ENCODE measurements at regions not wholly inside any gene's neighbourhood (a gene's known extent, or its start where the extent isn't known, plus 50 kb on each side); places are given as distances from the start of the nearest gene placed in this dataset.

DNA sequence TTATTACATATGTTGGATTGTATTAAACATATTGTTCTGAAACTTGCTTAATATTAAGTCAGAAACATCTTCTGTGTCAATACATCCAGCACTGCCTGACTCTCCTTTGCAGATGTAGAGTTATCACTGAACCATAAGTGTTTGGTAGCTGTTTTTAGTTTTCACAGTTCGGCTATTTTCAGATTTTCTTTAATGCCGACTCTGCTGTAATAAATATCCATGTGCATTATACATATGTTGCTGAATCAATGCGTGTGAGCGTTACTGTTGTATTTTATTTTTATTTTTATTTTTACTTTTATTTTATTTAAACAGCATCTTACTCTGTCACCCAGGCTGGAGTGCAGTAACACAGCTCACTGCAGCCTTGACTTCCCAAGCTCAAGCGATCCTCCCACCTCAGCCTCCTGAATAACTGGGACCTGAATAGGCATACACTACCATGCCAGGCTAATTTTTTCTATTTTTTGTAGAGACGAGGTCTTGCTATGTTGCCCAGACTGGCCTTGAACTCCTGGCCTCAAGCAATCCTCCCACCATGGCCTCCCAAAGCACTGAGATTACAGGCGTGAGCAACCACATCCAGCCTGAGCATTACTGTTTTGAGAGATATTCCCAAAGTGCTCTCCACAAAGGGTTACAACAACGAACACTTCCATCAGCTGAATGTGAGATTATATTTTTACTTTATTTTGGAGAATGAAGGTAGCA lies 50.7 kb upstream of the NOCT start:
- intact Hi-C loops (cut with DNase I), result no loop called here
- DNase-seq (ENCODE audit: low spot score), result no peak

DNA sequence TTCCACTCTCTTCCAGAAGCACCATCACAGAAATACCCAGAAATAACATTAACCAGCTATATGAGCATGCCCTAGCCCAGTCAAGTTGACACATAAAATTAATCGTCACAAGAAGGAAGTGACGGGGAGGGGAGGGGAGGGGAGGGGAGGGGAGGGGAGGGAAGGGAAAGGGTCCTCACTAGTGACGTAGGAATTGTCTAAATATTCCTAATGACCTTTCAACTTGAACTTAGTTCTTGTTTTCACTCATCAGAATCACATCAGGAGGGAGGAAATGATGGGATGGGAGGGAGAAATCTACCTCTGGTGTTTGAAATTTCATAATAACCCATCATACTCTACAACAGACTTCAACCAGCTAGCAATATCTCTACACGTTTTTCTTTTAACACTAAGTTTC lies 52.2 kb upstream of the NOCT start:
- intact Hi-C loops (cut with DNase I), result no loop called here
- no peak for DNase-seq (ENCODE audit: low spot score)

DNA sequence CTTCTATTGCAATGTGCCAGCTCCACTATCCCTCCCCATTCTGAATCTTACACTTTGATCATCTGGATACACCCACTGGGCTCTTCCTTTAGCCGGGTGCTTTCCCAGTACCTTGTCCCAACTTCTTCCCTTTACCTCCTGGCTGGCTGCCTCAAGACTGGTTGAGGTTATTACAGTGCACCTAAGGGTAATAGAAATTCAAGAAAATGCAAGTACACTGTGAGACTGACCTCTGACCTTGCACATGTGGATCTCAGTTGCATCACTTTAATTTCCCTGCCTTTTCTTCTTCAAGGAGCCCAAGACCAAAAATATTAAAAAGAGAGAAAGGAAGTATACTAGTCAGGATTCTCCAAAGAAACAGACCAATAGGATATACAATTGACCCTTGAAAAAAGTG lies 53.9 kb upstream of the NOCT start:
- intact Hi-C loops (cut with DNase I), result no loop called here
- DNase-seq (ENCODE audit: low spot score), result no peak

DNA sequence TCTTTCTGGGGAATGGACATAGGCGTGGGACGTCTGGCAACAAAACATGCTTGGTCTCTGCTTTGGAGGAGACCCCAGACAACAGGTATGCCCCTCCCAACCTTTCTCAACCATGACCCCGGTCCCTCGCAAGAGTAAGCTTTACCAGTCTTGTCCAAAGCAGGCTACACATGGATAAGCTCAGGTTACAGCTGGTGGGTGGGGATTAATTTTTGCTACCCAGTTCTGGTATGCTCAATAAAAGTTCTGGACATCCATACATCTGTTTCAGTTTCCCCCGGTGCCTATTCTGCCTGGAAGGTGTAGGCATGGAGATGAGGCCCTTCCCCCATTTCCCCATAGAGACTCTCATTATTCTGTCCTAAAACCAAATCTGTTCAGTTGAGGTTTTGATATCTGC lies 54.5 kb upstream of the NOCT start:
- intact Hi-C loops (cut with DNase I), result no loop called here
- DNase-seq (ENCODE audit: low spot score), result no peak

DNA sequence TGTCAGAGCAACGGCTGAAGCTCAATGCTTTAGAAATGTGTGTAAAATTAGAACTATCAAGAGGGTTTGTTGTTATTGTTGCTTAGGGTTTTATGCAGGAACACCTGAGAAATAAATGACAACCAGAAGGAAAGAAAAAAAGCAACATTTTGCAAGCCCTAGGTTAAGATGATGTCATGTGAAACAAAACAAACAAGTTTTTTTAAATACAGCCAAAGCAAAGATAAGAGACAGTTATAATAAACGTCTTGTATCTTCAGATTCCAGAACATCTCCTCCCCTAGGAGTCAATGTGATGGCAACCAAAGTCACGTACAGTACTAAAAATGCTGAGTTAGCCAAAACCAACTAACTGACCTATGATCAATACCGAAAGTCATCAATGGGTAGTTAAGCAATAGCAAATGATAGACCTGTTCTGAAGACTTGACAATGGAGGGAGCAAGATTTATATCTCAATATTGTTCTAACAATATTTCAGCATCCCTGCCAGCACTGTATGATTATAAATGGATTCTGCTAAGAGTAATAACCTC lies 55.3 kb upstream of the NOCT start:
- no peak for DNase-seq (ENCODE audit: low spot score)
- intact Hi-C loops (cut with DNase I), result no loop called here

DNA sequence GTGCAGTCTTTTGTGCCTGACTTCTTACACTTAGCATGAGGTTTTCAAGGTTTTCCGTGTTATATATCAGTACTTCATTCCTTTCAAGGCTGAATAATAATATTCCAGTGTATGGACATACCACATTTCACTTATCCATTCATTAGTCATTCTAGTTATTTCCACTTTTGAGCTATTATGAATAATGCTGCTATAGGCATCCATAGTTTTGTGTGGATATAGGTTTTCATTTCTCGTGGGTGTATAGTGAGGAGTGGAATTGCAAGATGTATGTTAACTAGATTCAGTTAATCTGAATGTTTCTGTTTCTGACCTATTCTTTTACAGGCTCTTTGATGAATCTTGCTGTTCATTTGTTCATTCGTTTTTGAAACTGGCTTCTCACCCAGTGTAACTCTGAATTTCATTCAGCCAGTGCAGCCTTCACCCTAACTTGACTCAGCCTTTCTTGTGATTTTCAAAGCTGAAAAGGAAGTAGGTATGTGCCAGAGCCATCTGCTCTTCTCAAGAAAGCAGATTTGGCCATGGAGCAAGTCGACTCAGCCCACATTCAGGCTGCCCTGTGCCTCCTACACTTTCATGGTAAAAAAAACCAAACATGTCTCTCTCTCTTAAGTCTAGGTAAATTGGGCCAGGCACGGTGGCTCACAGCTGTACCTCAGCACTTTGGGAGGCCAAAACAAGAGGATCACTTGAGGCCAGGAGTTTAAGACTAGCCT lies 56.3 kb upstream of the NOCT start:
- intact Hi-C loops (cut with DNase I), result no loop called here
- DNase-seq (ENCODE audit: low spot score), result no peak

DNA sequence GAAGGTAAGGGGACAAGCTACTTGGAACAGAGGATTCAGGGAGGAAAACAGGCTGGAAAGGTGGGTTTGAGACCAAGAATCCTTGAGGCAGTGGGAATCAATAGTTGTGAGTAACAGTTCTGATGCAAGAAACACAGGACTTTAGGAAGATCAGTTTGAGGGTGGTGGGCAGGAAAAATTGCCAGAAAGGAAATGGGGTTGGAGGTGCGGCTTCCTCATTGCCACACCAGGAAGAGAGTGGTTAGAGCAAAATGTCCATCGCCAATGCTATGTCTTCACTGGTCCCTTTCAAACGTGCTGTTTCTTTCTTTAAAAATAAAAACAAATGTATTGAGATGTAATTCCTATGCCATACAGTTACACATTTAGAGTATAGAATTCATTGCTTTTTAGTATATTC lies 57.1 kb upstream of the NOCT start:
- intact Hi-C loops (cut with DNase I), result no loop called here
- DNase-seq (ENCODE audit: low spot score), result no peak

DNA sequence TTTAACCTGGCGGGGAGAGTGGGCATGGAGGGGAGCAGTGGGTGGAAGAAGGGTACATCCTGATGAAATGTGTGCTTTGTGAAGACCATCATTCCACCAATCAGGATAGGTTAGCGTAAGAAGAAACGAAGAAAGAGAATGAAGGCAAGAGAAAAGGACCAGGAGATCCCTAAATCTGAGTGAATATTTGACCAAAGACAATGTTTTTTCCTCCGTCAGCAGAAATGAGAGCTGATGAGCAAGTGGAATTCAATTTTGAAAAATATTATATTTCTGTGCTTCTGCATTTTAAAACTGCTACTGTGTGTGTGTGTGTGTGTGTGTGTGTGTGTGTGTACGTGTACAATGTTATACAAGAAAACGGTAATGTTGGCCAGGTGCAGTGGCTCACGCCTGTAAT lies 58.3 kb upstream of the NOCT start:
- intact Hi-C loops (cut with DNase I), result no loop called here
- DNase-seq (ENCODE audit: low spot score), result no peak

DNA sequence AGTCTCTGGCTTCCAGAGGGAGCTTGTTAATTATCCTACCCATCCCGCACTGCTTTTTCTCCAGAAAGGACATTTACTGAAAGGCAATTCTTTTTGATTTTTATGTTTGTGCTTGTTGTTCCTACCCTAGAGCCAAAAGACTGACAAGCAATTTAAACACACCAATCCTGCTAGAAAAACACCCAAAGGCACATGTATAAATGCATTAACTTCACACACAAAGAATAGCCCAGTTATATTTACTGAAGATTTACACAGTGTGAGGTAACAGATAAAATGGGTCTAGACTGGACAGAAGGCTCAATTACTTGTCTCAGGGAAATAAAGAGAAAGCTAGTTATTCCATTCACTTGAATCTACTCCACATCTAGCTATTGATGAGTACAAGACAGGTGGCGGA lies 61.2 kb upstream of the NOCT start:
- DNase-seq (ENCODE audit: low spot score), result no peak
- intact Hi-C loops (cut with DNase I), result loop anchor here (2.0 kb wide), 1 partner anchor 60 kb away; the partner anchor contains the start of gene NOCT

DNA sequence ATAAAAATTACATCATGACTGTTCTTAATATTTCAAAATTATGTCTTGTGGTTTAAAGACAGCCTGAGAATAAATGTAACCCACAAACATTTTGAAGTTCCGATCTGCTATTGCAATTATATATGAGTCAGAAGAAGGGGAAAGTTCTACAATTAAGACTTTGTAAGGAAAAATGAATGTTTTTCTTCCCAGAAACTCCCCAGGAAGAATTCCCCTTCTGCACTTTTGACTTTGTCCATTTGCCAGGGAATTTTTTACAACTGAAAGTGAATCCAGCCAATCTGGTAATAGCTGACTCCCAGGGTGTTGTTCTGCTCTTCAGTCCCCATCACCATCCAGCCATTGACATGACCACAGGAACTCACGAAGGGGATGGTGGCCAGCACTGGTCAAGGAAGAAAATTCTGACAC lies 61.6 kb upstream of the NOCT start:
- intact Hi-C loops (cut with DNase I), result loop anchor here (2.0 kb wide), 1 partner anchor 61 kb away; the partner anchor contains the start of gene NOCT
- DNase-seq (ENCODE audit: low spot score), result no peak

DNA sequence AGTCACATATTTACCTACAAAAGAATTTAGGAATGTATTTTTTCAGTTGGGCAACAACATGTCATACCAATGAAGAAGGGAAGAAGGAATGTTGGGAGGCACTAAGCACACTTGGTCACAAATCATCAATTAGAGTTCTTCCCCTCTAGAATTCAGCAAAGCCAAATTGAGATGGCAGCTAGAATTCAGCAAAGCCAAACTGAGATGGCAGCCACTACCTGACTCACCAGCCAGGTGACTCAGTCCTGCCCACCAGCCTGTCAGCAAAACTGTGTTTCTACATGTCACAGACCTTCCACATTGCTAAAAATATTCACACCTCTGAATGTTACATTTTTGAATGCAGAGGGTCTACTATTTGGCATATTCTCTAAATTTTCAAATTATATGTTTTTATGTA lies 63.2 kb upstream of the NOCT start:
- DNase-seq (ENCODE audit: low spot score), result no peak
- intact Hi-C loops (cut with DNase I), result no loop called here

DNA sequence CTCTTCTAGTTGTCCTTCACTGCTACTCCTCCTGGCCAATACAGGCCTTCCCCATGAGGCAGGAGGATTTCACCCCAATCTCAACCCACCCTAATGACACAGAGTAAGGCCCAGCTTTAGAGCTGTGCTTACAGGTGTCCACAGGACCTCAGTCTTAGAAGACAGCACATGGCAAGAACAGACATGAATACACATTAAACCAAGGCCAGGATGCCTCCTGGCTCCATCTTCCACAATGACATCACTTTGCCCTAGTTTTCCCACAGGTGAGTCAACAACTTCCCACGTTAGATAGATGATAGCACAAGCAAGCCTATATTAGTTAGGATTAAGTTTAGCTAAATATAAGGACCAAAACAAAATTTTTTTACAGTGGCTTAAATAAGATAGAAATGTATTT lies 63.8 kb upstream of the NOCT start:
- intact Hi-C loops (cut with DNase I), result no loop called here
- no peak for DNase-seq (ENCODE audit: low spot score)

DNA sequence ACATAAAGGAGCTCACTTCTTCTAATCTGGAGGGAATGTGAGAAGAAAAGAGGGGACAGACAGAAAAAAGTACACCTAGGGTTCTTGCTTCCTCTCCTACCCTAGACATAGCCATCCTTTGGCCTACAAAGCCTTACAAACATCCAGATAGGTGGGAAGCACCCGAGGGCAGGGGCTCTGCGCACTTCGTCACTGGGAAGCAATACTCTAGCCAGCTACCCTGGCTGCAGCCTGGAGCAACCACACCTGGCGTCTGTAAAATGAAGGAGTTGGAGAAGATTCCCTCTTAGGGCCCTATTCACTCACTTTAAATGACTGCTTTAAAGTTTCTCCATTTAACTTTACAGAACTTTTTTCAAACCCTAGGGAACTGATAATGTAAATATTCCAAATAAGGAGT lies 65.7 kb upstream of the NOCT start:
- no peak for DNase-seq (ENCODE audit: low spot score)

DNA sequence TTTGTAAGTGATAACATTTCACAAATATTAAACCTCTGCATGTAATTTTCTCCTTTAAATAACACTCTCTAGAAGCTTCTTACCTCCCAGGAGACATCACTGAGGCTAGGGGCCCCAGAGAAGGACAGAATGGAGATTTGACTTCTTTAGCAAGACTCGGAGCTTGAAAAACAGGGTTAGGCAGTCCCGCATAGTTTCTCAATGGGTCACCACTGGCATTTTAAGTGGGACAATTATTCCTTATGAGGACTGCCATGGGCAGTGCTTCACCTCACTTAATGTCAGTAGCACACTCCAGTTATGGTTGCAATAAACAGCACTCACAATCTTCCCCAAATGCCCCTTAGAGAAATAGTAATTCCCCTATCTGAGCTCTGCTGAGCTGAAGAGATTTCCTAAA lies 66.7 kb upstream of the NOCT start:
- DNase-seq (ENCODE audit: low spot score), result no peak
- intact Hi-C loops (cut with DNase I), result no loop called here

More for the DNA sequence above, 65.7 kb upstream of the NOCT start:
- intact Hi-C loops (cut with DNase I), result no loop called here

DNA sequence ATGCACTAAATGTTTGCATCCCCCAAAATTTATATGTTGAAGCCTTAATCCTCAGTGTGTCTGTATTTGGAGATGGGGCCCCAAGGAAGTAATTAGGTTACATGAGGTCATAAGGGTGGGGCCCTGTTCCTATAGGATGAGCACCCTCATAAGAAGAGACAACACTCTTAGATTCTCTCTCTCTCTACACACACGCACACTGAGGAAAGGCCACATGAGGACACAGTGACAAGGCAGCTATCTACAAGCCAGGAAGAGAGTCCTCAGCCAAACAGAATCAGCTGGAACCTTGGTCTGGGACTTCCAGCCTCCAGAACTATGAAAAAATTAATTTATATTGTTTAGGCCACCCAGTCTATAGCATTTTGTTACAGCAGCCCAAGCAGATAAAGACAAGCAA lies 69.3 kb upstream of the NOCT start:
- intact Hi-C loops (cut with DNase I), result no loop called here
- DNase-seq (ENCODE audit: low spot score), result no peak

DNA sequence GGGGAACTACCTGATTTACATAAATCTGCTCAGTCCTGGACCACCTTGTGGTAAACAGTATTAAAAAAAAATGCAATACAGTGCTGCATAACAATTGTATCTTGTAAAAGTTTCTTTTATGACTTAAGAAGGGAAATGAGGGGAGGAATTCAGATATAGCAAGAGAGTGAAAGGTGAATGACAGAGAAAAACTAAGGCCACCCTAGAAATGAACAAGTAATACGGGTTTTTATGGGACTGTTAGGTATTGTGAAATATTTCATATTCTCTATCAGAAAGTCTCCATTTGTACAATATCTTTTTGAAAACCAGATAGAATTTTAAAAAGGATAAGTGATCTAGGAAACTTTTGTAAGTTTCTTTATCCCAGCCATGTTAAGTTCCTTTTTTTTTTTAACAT lies 69.7 kb upstream of the NOCT start:
- intact Hi-C loops (cut with DNase I), result no loop called here

DNA sequence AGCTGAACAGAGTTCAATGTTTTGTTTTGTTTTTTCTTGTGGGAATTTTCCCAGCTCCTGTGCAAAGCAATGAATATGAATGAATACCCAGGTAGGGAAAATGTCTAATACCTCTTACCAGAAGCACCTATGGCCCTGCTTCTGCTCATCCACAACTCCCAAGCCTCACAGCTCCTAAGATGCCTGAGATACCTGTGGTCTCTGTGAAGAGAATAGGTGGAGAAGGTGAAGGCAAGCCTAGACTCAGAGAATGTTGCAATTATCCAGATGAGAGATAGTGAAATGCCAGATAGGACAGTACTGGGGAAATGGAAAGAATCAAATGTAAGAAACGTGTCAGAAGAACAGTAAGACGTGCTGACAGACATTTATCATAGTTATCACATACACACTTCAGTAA lies 70.2 kb upstream of the NOCT start:
- DNase-seq (ENCODE audit: low spot score), result no peak
- intact Hi-C loops (cut with DNase I), result no loop called here

More for the DNA sequence above, 69.7 kb upstream of the NOCT start:
- DNase-seq (ENCODE audit: low spot score), result no peak

DNA sequence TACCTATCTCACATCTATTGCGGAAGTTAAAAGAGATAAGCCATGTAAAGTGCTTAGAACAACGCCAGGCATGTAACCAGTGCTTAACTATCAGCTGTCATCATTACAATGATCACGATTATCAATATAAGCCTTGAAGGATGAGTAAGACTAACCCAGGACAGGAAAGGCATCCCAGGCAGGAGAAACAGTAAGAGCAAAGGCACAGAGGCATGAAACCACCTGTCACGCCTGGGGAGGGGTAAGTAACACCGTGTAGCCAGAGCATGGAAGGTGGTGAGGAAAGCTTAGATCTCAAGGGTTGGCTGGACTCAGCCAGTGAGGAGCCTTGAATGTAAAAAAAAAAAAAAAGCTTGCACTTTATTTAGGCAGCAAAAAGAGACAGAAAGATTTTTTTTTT lies 71.7 kb upstream of the NOCT start:
- DNase-seq (ENCODE audit: low spot score), result no peak
- intact Hi-C loops (cut with DNase I), result no loop called here

DNA sequence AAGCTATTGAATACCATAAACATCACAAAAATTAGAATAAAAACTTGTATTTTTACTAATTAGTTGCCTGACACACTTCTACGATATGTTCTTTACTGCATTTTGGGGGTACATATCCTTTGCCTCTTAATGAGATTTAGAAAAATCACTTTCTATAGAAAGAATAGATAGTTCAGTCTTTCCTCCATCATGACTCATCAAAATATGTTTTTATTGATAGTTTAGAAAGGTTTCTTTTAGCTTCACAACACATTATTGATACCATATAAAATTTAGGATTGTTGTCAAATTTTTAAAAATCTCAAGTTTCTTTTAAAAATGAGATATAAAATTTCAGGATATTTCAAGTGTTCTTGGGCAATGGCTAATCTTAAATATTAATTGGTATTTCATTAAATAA lies 74.5 kb upstream of the NOCT start:
- intact Hi-C loops (cut with DNase I), result no loop called here
- no peak for DNase-seq (ENCODE audit: low spot score)

DNA sequence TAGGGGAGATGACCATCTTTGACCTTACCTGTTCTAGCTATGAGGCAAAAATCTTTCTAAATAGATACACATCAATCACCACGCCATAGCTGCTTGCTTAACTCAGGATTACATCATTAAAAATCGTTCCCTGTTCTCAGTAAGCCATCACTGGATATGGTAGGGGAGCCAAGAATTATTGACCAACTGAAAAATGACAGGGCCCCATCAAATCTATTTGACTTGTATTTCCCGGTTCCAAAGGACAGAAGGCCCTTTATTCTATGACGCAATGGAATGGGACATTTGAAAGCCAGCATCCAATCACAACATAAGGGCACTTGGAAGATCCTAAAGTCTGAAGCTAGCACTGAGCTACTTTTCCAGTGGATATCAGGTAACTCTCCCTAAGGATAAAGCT lies 75.6 kb upstream of the NOCT start:
- intact Hi-C loops (cut with DNase I), result no loop called here
- DNase-seq (ENCODE audit: low spot score), result no peak

DNA sequence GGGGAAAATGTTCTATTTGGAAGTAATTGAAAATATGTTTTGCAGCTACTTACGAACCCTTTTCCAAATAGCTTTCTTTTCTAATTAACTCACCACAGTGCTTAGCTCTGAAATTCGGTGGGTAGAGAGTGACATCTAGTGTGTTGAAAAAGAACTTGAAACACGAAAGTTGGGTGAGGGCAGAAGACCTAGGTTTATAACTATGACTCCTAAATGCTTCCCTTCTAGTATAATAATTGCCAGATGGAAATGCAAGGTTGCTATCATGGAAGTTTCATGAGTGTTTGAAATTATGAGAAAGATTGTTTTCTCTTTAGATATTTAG lies 77.3 kb upstream of the NOCT start:
- intact Hi-C loops (cut with DNase I), result no loop called here
- DNase-seq (ENCODE audit: low spot score), result no peak
